ENCODE measurements at regions not wholly inside any gene's neighbourhood (a gene's known extent, or its start where the extent isn't known, plus 50 kb on each side); places are given as distances from the start of the nearest gene placed in this dataset.

- H3K4me3 ChIP-seq (ENCODE audit: low read depth in 1 of 2, low read length in 2 of 2) = no peak overlapping the region
- no peaks in the 10 kb centered on the region for H3K27me3 ChIP-seq (ENCODE audit: control insufficient read depth in 1 of 2, insufficient read depth in 2 of 2, low read length in 2 of 2)
- 96% methylated on average over 1 of the region's 1 CpG for WGBS, 2 donors
- H3K36me3 ChIP-seq (ENCODE audit: control insufficient read depth in 2 of 2, insufficient read depth in 2 of 2, low read length in 1 of 2) = no peaks in the 10 kb centered on the region
- peaks cover 0 to 2% of the 10 kb centered on the region in 2 donors for H3K4me1 ChIP-seq (ENCODE audit: control insufficient read depth in 2 of 2, insufficient read depth in 2 of 2, low read length in 1 of 2)
- no peak overlapping the region for H3K27ac ChIP-seq (ENCODE audit: low read depth in 2 of 2, low read length in 1 of 2)
- H3K9me3 ChIP-seq (ENCODE audit: control insufficient read depth in 2 of 2, insufficient read depth in 1 of 2, low read depth in 1 of 2, low read length in 1 of 2) = no peaks in the 10 kb centered on the region
Measured at GRCh38 chr18:22280453-22280750, 111.0 kb downstream of the GATA6 start.

GRCh38 chr18:22279741-22280452 is 110.5 kb downstream of the GATA6 start:
- no peak overlapping the region for H3K27ac ChIP-seq (ENCODE audit: low read depth in 2 of 2, low read length in 1 of 2)
- H3K9me3 ChIP-seq (ENCODE audit: control insufficient read depth in 2 of 2, insufficient read depth in 1 of 2, low read depth in 1 of 2, low read length in 1 of 2) = no peaks in the 10 kb centered on the region
- H3K27me3 ChIP-seq (ENCODE audit: control insufficient read depth in 1 of 2, insufficient read depth in 2 of 2, low read length in 2 of 2) = no peaks in the 10 kb centered on the region
- H3K4me3 ChIP-seq (ENCODE audit: low read depth in 1 of 2, low read length in 2 of 2) = no peak overlapping the region
- H3K4me1 ChIP-seq (ENCODE audit: control insufficient read depth in 2 of 2, insufficient read depth in 2 of 2, low read length in 1 of 2) = peaks cover 0 to 2% of the 10 kb centered on the region in 2 donors
- no peaks in the 10 kb centered on the region for H3K36me3 ChIP-seq (ENCODE audit: control insufficient read depth in 2 of 2, insufficient read depth in 2 of 2, low read length in 1 of 2)
- WGBS, 2 donors = 76 to 83% methylated on average over 10 of the region's 10 CpGs

DNA sequence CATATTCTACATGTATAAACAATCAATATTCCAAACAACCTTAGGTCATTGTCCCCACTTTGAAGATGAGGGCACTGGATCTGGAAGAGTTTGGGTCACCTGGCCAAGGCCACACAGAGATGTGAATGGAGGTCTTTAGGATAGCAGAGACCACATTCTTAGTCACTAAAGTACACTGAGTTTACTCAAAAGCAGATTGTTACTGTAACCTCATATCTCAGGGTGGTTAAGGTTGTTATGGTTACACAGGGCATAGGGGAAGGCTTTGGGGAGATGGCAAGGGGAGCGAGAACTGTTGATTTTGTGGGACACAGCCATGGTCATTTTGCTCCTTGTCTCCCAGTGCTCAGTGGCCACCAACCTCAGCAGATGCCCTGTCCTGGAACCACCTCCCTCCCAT is 109.4 kb downstream of the GATA6 start:
- no peak overlapping the region for H3K27ac ChIP-seq (ENCODE audit: low read depth in 2 of 2, low read length in 1 of 2)
- no peaks in the 10 kb centered on the region for H3K27me3 ChIP-seq (ENCODE audit: control insufficient read depth in 1 of 2, insufficient read depth in 2 of 2, low read length in 2 of 2)
- WGBS, 2 donors = 97 to 100% methylated on average over 1 of the region's 1 CpG

GRCh38 chr18:22277758-22278157 is 108.4 kb downstream of the GATA6 start:
- no peaks in the 10 kb centered on the region for H3K27me3 ChIP-seq (ENCODE audit: control insufficient read depth in 1 of 2, insufficient read depth in 2 of 2, low read length in 2 of 2)
- H3K27ac ChIP-seq (ENCODE audit: low read depth in 2 of 2, low read length in 1 of 2) = no peak overlapping the region
- WGBS, 2 donors = 92 to 95% methylated on average over 12 of the region's 12 CpGs
- peaks cover 0 to 5% of the 10 kb centered on the region in 2 donors for H3K9me3 ChIP-seq (ENCODE audit: control insufficient read depth in 2 of 2, insufficient read depth in 1 of 2, low read depth in 1 of 2, low read length in 1 of 2)
- H3K4me1 ChIP-seq (ENCODE audit: control insufficient read depth in 2 of 2, insufficient read depth in 2 of 2, low read length in 1 of 2) = peaks cover 0 to 2% of the 10 kb centered on the region in 2 donors
- H3K4me3 ChIP-seq (ENCODE audit: low read depth in 1 of 2, low read length in 2 of 2) = no peak overlapping the region
- H3K36me3 ChIP-seq (ENCODE audit: control insufficient read depth in 2 of 2, insufficient read depth in 2 of 2, low read length in 1 of 2) = no peaks in the 10 kb centered on the region

More for the DNA sequence above, 109.4 kb downstream of the GATA6 start:
- peaks cover 0 to 5% of the 10 kb centered on the region in 2 donors for H3K9me3 ChIP-seq (ENCODE audit: control insufficient read depth in 2 of 2, insufficient read depth in 1 of 2, low read depth in 1 of 2, low read length in 1 of 2)
- peaks cover 0 to 2% of the 10 kb centered on the region in 2 donors for H3K4me1 ChIP-seq (ENCODE audit: control insufficient read depth in 2 of 2, insufficient read depth in 2 of 2, low read length in 1 of 2)
- no peaks in the 10 kb centered on the region for H3K36me3 ChIP-seq (ENCODE audit: control insufficient read depth in 2 of 2, insufficient read depth in 2 of 2, low read length in 1 of 2)
- no peak overlapping the region for H3K4me3 ChIP-seq (ENCODE audit: low read depth in 1 of 2, low read length in 2 of 2)

DNA sequence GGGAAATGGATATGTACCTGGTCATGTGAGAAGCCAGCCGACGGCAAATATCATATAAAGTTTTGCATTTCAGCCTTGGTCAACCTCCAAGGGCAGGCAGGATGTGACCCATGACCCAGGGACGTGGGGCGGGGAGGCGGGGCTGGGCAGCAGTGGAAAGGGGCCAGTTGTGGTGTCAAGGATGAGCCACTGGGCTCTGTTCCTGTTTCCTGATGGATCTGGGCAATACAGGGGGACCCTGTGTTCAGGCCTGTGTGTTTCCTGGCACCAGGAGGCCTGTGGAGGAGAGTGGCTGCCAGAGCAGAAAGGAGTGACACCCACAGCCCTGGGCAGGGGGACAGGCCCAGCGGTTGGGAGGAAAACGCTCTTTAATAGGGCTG is 106.9 kb downstream of the GATA6 start:
- WGBS, 2 donors = 75 to 86% methylated on average over 7 of the region's 7 CpGs

GRCh38 chr18:22275706-22276333 is 106.4 kb downstream of the GATA6 start:
- Histone ChIP-seq H3K4me1 (ENCODE audit: control insufficient read depth in 2 of 2, insufficient read depth in 2 of 2, low read length in 1 of 2) (no peaks in the 10 kb centered on the region), H3K4me3 (ENCODE audit: low read depth in 1 of 2, low read length in 2 of 2) (no peak overlapping the region), H3K27me3 (ENCODE audit: control insufficient read depth in 1 of 2, insufficient read depth in 2 of 2, low read length in 2 of 2) (no peaks in the 10 kb centered on the region), H3K27ac (ENCODE audit: low read depth in 2 of 2, low read length in 1 of 2) (no peak overlapping the region), H3K9me3 (ENCODE audit: control insufficient read depth in 2 of 2, insufficient read depth in 1 of 2, low read depth in 1 of 2, low read length in 1 of 2) (peaks cover 0 to 5% of the 10 kb centered on the region in 2 donors), H3K36me3 (ENCODE audit: control insufficient read depth in 2 of 2, insufficient read depth in 2 of 2, low read length in 1 of 2) (no peaks in the 10 kb centered on the region)
- WGBS, 2 donors = 60 to 65% methylated on average over 10 to 11 of the region's 11 CpGs

More for the DNA sequence above, 106.9 kb downstream of the GATA6 start:
- H3K27ac ChIP-seq (ENCODE audit: low read depth in 2 of 2, low read length in 1 of 2) = no peak overlapping the region
- H3K27me3 ChIP-seq (ENCODE audit: control insufficient read depth in 1 of 2, insufficient read depth in 2 of 2, low read length in 2 of 2) = no peaks in the 10 kb centered on the region
- no peaks in the 10 kb centered on the region for H3K4me1 ChIP-seq (ENCODE audit: control insufficient read depth in 2 of 2, insufficient read depth in 2 of 2, low read length in 1 of 2)
- H3K36me3 ChIP-seq (ENCODE audit: control insufficient read depth in 2 of 2, insufficient read depth in 2 of 2, low read length in 1 of 2) = no peaks in the 10 kb centered on the region
- H3K4me3 ChIP-seq (ENCODE audit: low read depth in 1 of 2, low read length in 2 of 2) = no peak overlapping the region
- peaks cover 0 to 5% of the 10 kb centered on the region in 2 donors for H3K9me3 ChIP-seq (ENCODE audit: control insufficient read depth in 2 of 2, insufficient read depth in 1 of 2, low read depth in 1 of 2, low read length in 1 of 2)

- 83 to 94% methylated on average over 5 of the region's 5 CpGs for WGBS, 2 donors
- peaks cover 0 to 5% of the 10 kb centered on the region in 2 donors for H3K9me3 ChIP-seq (ENCODE audit: control insufficient read depth in 2 of 2, insufficient read depth in 1 of 2, low read depth in 1 of 2, low read length in 1 of 2)
- no peaks in the 10 kb centered on the region for H3K27me3 ChIP-seq (ENCODE audit: control insufficient read depth in 1 of 2, insufficient read depth in 2 of 2, low read length in 2 of 2)
- H3K27ac ChIP-seq (ENCODE audit: low read depth in 2 of 2, low read length in 1 of 2) = no peak overlapping the region
- H3K36me3 ChIP-seq (ENCODE audit: control insufficient read depth in 2 of 2, insufficient read depth in 2 of 2, low read length in 1 of 2) = no peaks in the 10 kb centered on the region
- H3K4me3 ChIP-seq (ENCODE audit: low read depth in 1 of 2, low read length in 2 of 2) = no peak overlapping the region
- no peaks in the 10 kb centered on the region for H3K4me1 ChIP-seq (ENCODE audit: control insufficient read depth in 2 of 2, insufficient read depth in 2 of 2, low read length in 1 of 2)
Measured at GRCh38 chr18:22273101-22274039, 104.0 kb downstream of the GATA6 start.

DNA sequence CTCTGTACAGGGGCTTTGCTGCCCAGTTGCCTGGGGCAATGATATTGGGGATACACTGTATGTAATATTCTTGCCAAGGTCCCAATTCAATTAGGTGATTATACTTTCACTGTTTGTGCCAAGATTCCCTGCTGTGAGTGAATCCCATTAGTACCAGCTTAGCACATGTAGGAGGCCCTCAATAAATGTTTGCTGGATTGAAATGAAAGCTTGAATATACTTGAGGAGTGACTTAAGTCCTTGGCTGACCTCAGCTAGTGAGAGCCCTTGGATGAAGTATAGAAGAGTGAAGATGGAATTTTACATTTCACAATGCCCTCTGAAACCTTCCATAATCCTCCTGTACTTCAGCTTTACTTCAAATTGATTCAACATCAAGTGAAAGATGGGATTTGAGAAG is 102.9 kb downstream of the GATA6 start:
- no peaks in the 10 kb centered on the region for H3K27me3 ChIP-seq (ENCODE audit: control insufficient read depth in 1 of 2, insufficient read depth in 2 of 2, low read length in 2 of 2)
- H3K4me3 ChIP-seq (ENCODE audit: low read depth in 1 of 2, low read length in 2 of 2) = no peak overlapping the region
- no peak overlapping the region for H3K27ac ChIP-seq (ENCODE audit: low read depth in 2 of 2, low read length in 1 of 2)
- no peaks in the 10 kb centered on the region for H3K4me1 ChIP-seq (ENCODE audit: control insufficient read depth in 2 of 2, insufficient read depth in 2 of 2, low read length in 1 of 2)
- H3K9me3 ChIP-seq (ENCODE audit: control insufficient read depth in 2 of 2, insufficient read depth in 1 of 2, low read depth in 1 of 2, low read length in 1 of 2) = peaks cover 0 to 5% of the 10 kb centered on the region in 2 donors
- H3K36me3 ChIP-seq (ENCODE audit: control insufficient read depth in 2 of 2, insufficient read depth in 2 of 2, low read length in 1 of 2) = no peaks in the 10 kb centered on the region

DNA sequence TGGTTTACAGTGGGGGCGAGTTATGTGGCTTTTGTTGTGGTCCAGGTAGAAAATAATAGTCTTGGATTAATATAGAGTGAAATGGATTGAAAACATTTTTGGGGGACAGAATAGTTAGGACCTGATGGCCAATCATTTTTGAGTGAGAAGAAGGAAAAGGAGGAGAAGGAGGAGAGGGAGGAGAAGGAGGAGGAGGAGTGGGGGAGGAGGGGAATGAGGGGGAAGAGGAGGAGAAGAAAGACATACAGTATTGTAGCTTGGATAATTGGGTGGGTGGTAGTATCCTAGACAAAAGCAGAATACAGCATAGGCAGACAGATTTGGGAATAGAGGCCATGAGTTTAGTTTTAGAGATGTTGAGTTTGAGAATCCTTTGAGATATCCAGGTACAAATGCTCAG is 101.6 kb downstream of the GATA6 start:
- no peaks in the 10 kb centered on the region for H3K27me3 ChIP-seq (ENCODE audit: control insufficient read depth in 1 of 2, insufficient read depth in 2 of 2, low read length in 2 of 2)
- no peaks in the 10 kb centered on the region for H3K36me3 ChIP-seq (ENCODE audit: control insufficient read depth in 2 of 2, insufficient read depth in 2 of 2, low read length in 1 of 2)
- no peak overlapping the region for H3K27ac ChIP-seq (ENCODE audit: low read depth in 2 of 2, low read length in 1 of 2)
- peaks cover 0 to 5% of the 10 kb centered on the region in 2 donors for H3K9me3 ChIP-seq (ENCODE audit: control insufficient read depth in 2 of 2, insufficient read depth in 1 of 2, low read depth in 1 of 2, low read length in 1 of 2)
- WGBS, 2 donors = 88 to 97% methylated on average over 1 of the region's 1 CpG
- no peak overlapping the region for H3K4me3 ChIP-seq (ENCODE audit: low read depth in 1 of 2, low read length in 2 of 2)
- H3K4me1 ChIP-seq (ENCODE audit: control insufficient read depth in 2 of 2, insufficient read depth in 2 of 2, low read length in 1 of 2) = no peaks in the 10 kb centered on the region

Measured in esophagus (tissue), 2 donors.